ENCODE measurements at regions not wholly inside any gene's neighbourhood (a gene's known extent, or its start where the extent isn't known, plus 50 kb on each side); places are given as distances from the start of the nearest gene placed in this dataset.
"Not testable (repeated sequence)": the region's sequence is repeated elsewhere in the genome, so short reads cannot be mapped to it uniquely, and the experiment has no call there.

GRCh38 chr6:135731116-135731515 is 120.4 kb upstream of the PDE7B start:
- no peak for DNase-seq

- not testable (repeated sequence) for DNase-seq
Measured at GRCh38 chr6:135736351-135736750, 115.2 kb upstream of the PDE7B start.

- no peak for DNase-seq
Measured at GRCh38 chr6:135738636-135739035, 112.9 kb upstream of the PDE7B start.

- no peak for DNase-seq
Measured at GRCh38 chr6:135739288-135739687, 112.2 kb upstream of the PDE7B start.

- DNase-seq = no peak
Measured at GRCh38 chr6:135740580-135740979, 110.9 kb upstream of the PDE7B start.

GRCh38 chr6:135743476-135743875 is 108.0 kb upstream of the PDE7B start:
- DNase-seq = no peak

- no peak for DNase-seq
Measured at GRCh38 chr6:135748189-135748588, 103.3 kb upstream of the PDE7B start.

- DNase-seq = no peak
Measured at GRCh38 chr6:135750081-135750480, 101.4 kb upstream of the PDE7B start.

GRCh38 chr6:135753196-135753595 is 98.3 kb upstream of the PDE7B start:
- DNase-seq = no peak

GRCh38 chr6:135759831-135760230 is 91.7 kb upstream of the PDE7B start:
- DNase-seq = no peak

- DNase-seq = no peak
Measured at GRCh38 chr6:135774006-135774405, 77.5 kb upstream of the PDE7B start.

GRCh38 chr6:135779213-135779612 is 72.3 kb upstream of the PDE7B start:
- no peak for DNase-seq

GRCh38 chr6:135780326-135780725 is 71.2 kb upstream of the PDE7B start:
- no peak for DNase-seq

GRCh38 chr6:135782546-135782945 is 69.0 kb upstream of the PDE7B start:
- DNase-seq = no peak

GRCh38 chr6:135784507-135784906 is 67.0 kb upstream of the PDE7B start:
- DNase-seq = no peak

- DNase-seq = no peak
Measured at GRCh38 chr6:135789375-135790050, 62.0 kb upstream of the PDE7B start.

GRCh38 chr6:135791441-135791840 is 60.1 kb upstream of the PDE7B start:
- no peak for DNase-seq

- peak; percentile 8 for DNase-seq
Measured at GRCh38 chr6:135796643-135797305, 54.7 kb upstream of the PDE7B start.

GRCh38 chr6:135797361-135797760 is 54.1 kb upstream of the PDE7B start:
- DNase-seq = no peak

GRCh38 chr6:135798751-135799515 is 52.6 kb upstream of the PDE7B start:
- DNase-seq = no peak

Measured in NCI-H774 (cell line).